Ascending aorta (tissue), 2 donors: ENCODE measurements at regions not wholly inside any gene's neighbourhood (a gene's known extent, or its start where the extent isn't known, plus 50 kb on each side); places are given as distances from the start of the nearest gene placed in this dataset.

Source experiments
- DNase-seq, 2 donors: peaks; one replicate each; pipeline ENCODE4 v3.0.0-alpha.2; 2019; ENCODE audit warnings: low spot score in 2 of 2
- H3K27ac ChIP-seq, 2 donors: fragments of 200-600 bp; sonication (generic); one replicate each; pipeline ENCODE4 v1.5.1; 2016 to 2017; ENCODE audit warnings: mild to moderate bottlenecking in 1 of 2
- H3K27me3 ChIP-seq: fragments of 200-600 bp; sonication (generic); one replicate; pipeline ENCODE4 v1.5.1; 2017
- H3K36me3 ChIP-seq, 2 donors: fragments of 200-600 bp; sonication (generic); one replicate each; pipeline ENCODE4 v1.5.1; 2016
- H3K4me1 ChIP-seq, 2 donors: fragments of 200-600 bp; sonication (generic); one replicate each; pipeline ENCODE4 v1.5.1; 2016 to 2017; ENCODE audit warnings: mild to moderate bottlenecking in 1 of 2
- H3K4me3 ChIP-seq, 2 donors: fragments of 200-600 bp; sonication (generic); one replicate each; pipeline ENCODE4 v1.5.1; 2016 to 2017; ENCODE audit warnings: mild to moderate bottlenecking in 1 of 2
- H3K9me3 ChIP-seq, 2 donors: fragments of 200-600 bp; sonication (generic); one replicate each; pipeline ENCODE4 v1.5.1; 2016
- CTCF ChIP-seq, 3 experiments: fragments of 200-600 bp in 2 of 3; fragments of 450-650 bp in 1 of 3; sonication (generic) in 2 of 3; IDR thresholded peaks; one replicate each; pipeline ENCODE4 v1.5.1; 2016 to 2019; ENCODE audit warnings: antibody characterized with exemption in 3 of 3, mild to moderate bottlenecking in 1 of 3, moderate library complexity in 1 of 3
- intact Hi-C: fragments of 100-400 bp; cut with DNase I; formaldehyde crosslinking; loops from one replicate; pipeline ENCODE4 v1.15.1; 2023

- H3K4me3 ChIP-seq, result no peak overlapping the region
- intact Hi-C loops, result no loop called here
- no peak for TF ChIP-seq CTCF (IDR thresholded peaks at IDR 0.05)
- H3K4me1 ChIP-seq, result no peaks in the 10 kb centered on the region
- H3K27me3 ChIP-seq, result no peaks in the 10 kb centered on the region
- no peaks in the 10 kb centered on the region for H3K36me3 ChIP-seq
- no peak overlapping the region for H3K27ac ChIP-seq
- H3K9me3 ChIP-seq, result no peaks in the 10 kb centered on the region
- DNase-seq, result no peak
Observed at GRCh38 chr6:112432853-112433252, 85.7 kb downstream of the RFPL4B start.

GRCh38 chr6:112433457-112433856, 86.3 kb downstream of the RFPL4B start:
- no peak for TF ChIP-seq CTCF (IDR thresholded peaks at IDR 0.05)
- DNase-seq, result no peak
- no peaks in the 10 kb centered on the region for H3K9me3 ChIP-seq
- H3K36me3 ChIP-seq, result no peaks in the 10 kb centered on the region
- H3K27ac ChIP-seq, result no peak overlapping the region
- H3K4me3 ChIP-seq, result no peak overlapping the region
- intact Hi-C loops, result no loop called here
- no peaks in the 10 kb centered on the region for H3K4me1 ChIP-seq
- H3K27me3 ChIP-seq, result no peaks in the 10 kb centered on the region

GRCh38 chr6:112434896-112435435, 87.8 kb downstream of the RFPL4B start:
- no peaks in the 10 kb centered on the region for H3K27me3 ChIP-seq
- no peak for TF ChIP-seq CTCF (IDR thresholded peaks at IDR 0.05)
- H3K36me3 ChIP-seq, result no peaks in the 10 kb centered on the region
- no peaks in the 10 kb centered on the region for H3K9me3 ChIP-seq
- intact Hi-C loops, result no loop called here
- H3K27ac ChIP-seq, result no peak overlapping the region
- H3K4me1 ChIP-seq, result no peaks in the 10 kb centered on the region
- no peak for DNase-seq
- H3K4me3 ChIP-seq, result no peak overlapping the region

- H3K4me1 ChIP-seq, result no peaks in the 10 kb centered on the region
- H3K4me3 ChIP-seq, result no peak overlapping the region
- no peaks in the 10 kb centered on the region for H3K27me3 ChIP-seq
- H3K36me3 ChIP-seq, result no peaks in the 10 kb centered on the region
- no peak overlapping the region for H3K27ac ChIP-seq
- intact Hi-C loops, result no loop called here
- no peaks in the 10 kb centered on the region for H3K9me3 ChIP-seq
- DNase-seq, result no peak
- no peak for TF ChIP-seq CTCF (IDR thresholded peaks at IDR 0.05)
Observed at GRCh38 chr6:112437058-112437457, 89.9 kb downstream of the RFPL4B start.

- no peaks in the 10 kb centered on the region for H3K36me3 ChIP-seq
- H3K27me3 ChIP-seq, result no peaks in the 10 kb centered on the region
- no peak overlapping the region for H3K27ac ChIP-seq
- no peak for TF ChIP-seq CTCF (IDR thresholded peaks at IDR 0.05)
- H3K4me3 ChIP-seq, result no peak overlapping the region
- no peaks in the 10 kb centered on the region for H3K9me3 ChIP-seq
- intact Hi-C loops, result no loop called here
- no peaks in the 10 kb centered on the region for H3K4me1 ChIP-seq
- no peak for DNase-seq
Observed at GRCh38 chr6:112439010-112439409, 91.9 kb downstream of the RFPL4B start.

GRCh38 chr6:112439432-112439831, 92.3 kb downstream of the RFPL4B start:
- H3K4me3 ChIP-seq, result no peak overlapping the region
- H3K27me3 ChIP-seq, result no peaks in the 10 kb centered on the region
- DNase-seq, result no peak
- H3K4me1 ChIP-seq, result no peaks in the 10 kb centered on the region
- no peaks in the 10 kb centered on the region for H3K36me3 ChIP-seq
- no peaks in the 10 kb centered on the region for H3K9me3 ChIP-seq
- TF ChIP-seq CTCF (IDR thresholded peaks at IDR 0.05), result no peak
- intact Hi-C loops, result no loop called here
- H3K27ac ChIP-seq, result no peak overlapping the region
